ENCODE measurements at regions not wholly inside any gene's neighbourhood (a gene's known extent, or its start where the extent isn't known, plus 50 kb on each side); places are given as distances from the start of the nearest gene placed in this dataset.

- Histone ChIP-seq H3K9me3 (ENCODE audit: control insufficient read depth, insufficient read depth, low read depth, low read length) (no peaks in the 10 kb centered on the region), H3K4me1 (ENCODE audit: control insufficient read depth, insufficient read depth, low read length) (no peaks in the 10 kb centered on the region), H3K27ac (ENCODE audit: extremely low read depth, low read depth, low read length) (no peak overlapping the region), H3K4me3 (ENCODE audit: low read depth, low read length) (no peak overlapping the region), H3K36me3 (ENCODE audit: control insufficient read depth in 2 of 2, insufficient read depth in 1 of 2, low read length in 2 of 2) (no peaks in the 10 kb centered on the region)
- TF ChIP-seq ZFP3 (tag by site-specific recombination; IDR thresholded peaks at IDR 0.05; ENCODE audit: low read depth) (no peak), REST (tag by site-specific recombination; IDR thresholded peaks at IDR 0.05) (no peak), ZNF514 (tag by site-specific recombination; IDR thresholded peaks at IDR 0.05) (no peak), ZNF112 (tag by site-specific recombination; IDR thresholded peaks at IDR 0.05) (no peak), ZNF292 (tag by site-specific recombination; IDR thresholded peaks at IDR 0.05; ENCODE audit: borderline replicate concordance, low read depth) (no peak), YY2 (tag by site-specific recombination; IDR thresholded peaks at IDR 0.05) (no peak), ZNF544 (tag by site-specific recombination; IDR thresholded peaks at IDR 0.05) (no peak), ZNF10 (tag by site-specific recombination; IDR thresholded peaks at IDR 0.05) (no peak), RBAK (tag by site-specific recombination; IDR thresholded peaks at IDR 0.05) (no peak), ZBTB20 (tag by site-specific recombination; IDR thresholded peaks at IDR 0.05) (no peak), ZNF366 (tag by site-specific recombination; conservative IDR thresholded peaks at IDR 0.05) (no peak), ZFP37 (tag by site-specific recombination; IDR thresholded peaks at IDR 0.05) (no peak), ZNF548 (tag by site-specific recombination; IDR thresholded peaks at IDR 0.05) (no peak), ZNF140 (tag by site-specific recombination; IDR thresholded peaks at IDR 0.05) (no peak), ZBTB10 (tag by site-specific recombination; IDR thresholded peaks at IDR 0.05) (no peak), ZNF785 (tag by site-specific recombination; IDR thresholded peaks at IDR 0.05) (no peak), ZNF280D (tag by site-specific recombination; IDR thresholded peaks at IDR 0.05) (no peak), ZNF335 (tag by site-specific recombination; conservative IDR thresholded peaks at IDR 0.05) (no peak)
- ChIA-PET CTCF (no interaction called here), POLR2A (no interaction called here)
Observed at GRCh38 chr10:47240173-47240572, 59.8 kb upstream of the GDF10 start.

GRCh38 chr10:47241256-47241655 lies 58.7 kb upstream of the GDF10 start:
- POLR2A ChIA-PET: no interaction called here
- Histone ChIP-seq H3K27ac (ENCODE audit: extremely low read depth, low read depth, low read length) (no peak overlapping the region), H3K36me3 (ENCODE audit: control insufficient read depth in 2 of 2, insufficient read depth in 1 of 2, low read length in 2 of 2) (no peaks in the 10 kb centered on the region), H3K4me3 (ENCODE audit: low read depth, low read length) (no peak overlapping the region), H3K4me1 (ENCODE audit: control insufficient read depth, insufficient read depth, low read length) (no peaks in the 10 kb centered on the region), H3K9me3 (ENCODE audit: control insufficient read depth, insufficient read depth, low read depth, low read length) (no peaks in the 10 kb centered on the region)
- CTCF ChIA-PET: no interaction called here
- TF ChIP-seq ZNF121 (tag by site-specific recombination; IDR thresholded peaks at IDR 0.05): no peak
- TF ChIP-seq ZNF610 (tag by site-specific recombination; IDR thresholded peaks at IDR 0.05; ENCODE audit: borderline replicate concordance): no peak
- TF ChIP-seq ZSCAN23 (tag by site-specific recombination; IDR thresholded peaks at IDR 0.05): no peak
- no peak for TF ChIP-seq ZNF132 (tag by site-specific recombination; IDR thresholded peaks at IDR 0.05; ENCODE audit: borderline replicate concordance)
- TF ChIP-seq ZNF518A (tag by site-specific recombination; conservative IDR thresholded peaks at IDR 0.05; ENCODE audit: low read depth): no peak

All from HEK293 (cell line).